Effector CD8-positive, alpha-beta T cell (primary cell): ENCODE measurements at regions not wholly inside any gene's neighbourhood (a gene's known extent, or its start where the extent isn't known, plus 50 kb on each side); places are given as distances from the start of the nearest gene placed in this dataset.
"Not testable (repeated sequence)": the region's sequence is repeated elsewhere in the genome, so short reads cannot be mapped to it uniquely, and the experiment has no call there.

Experiments
- DNase-seq: peaks from one replicate; lab custom pipeline; 2025; lab: John Stamatoyannopoulos, UW

GRCh38 chr2:64795024-64795592 lies 141.4 kb upstream of the SERTAD2 start:
- DNase-seq = no peak

GRCh38 chr2:64796926-64797325 lies 143.2 kb upstream of the SERTAD2 start:
- DNase-seq = no peak

DNA sequence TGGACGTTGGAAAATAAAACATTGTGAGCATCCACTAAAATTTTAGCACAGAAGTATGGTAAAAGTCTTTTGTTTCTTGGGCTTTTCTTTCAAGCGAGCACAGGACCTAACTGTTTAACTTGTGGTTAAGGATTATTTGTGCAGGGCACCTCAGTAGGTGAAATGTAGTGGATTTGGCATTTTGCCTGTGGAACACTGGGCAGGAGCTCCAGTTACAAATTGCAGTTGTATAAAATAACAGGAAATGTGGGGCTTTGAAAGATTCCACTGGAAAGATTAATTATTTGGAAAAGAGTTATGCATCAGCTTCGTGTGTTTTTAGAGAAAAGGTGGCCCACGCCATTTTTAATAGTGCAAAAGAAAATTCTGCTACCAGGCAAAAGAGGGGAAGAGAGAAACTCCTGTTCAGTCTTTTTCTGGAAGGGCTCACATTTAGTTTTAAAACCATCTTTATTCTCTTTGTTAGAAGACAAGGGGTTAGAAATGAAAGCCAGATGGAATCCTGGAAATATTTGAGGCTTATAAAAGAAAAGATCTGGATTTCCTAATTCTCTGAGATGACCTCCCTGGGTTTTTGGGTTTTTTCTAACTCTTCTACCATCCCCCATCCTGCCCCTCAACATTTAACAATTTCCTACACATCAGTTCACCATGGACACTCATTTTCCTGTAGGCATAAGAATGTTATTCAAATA lies 144.3 kb upstream of the SERTAD2 start:
- DNase-seq = no peak

- DNase-seq = no peak
These were observed 146.0 kb upstream of the SERTAD2 start for GRCh38 chr2:64799592-64800252.

DNA sequence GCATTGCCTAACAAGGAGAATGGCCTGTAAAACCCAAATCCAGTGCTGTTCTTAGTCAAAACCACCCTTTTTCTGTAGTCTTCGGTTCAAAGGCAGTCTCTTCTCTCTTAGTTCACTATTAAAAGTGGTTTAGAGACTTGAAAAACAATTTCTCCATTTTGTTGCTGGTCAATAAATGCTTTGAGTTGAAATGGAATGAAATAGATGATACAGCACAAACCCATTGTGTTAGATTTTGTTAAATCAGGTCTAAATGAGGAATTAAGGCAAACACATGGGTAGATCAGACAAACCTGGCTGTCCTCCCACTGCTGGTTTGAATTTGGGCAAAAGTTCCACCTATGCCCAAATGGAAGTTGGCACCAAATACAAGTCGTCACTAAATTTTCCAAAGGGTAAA lies 150.1 kb upstream of the SERTAD2 start:
- DNase-seq = no peak

DNA sequence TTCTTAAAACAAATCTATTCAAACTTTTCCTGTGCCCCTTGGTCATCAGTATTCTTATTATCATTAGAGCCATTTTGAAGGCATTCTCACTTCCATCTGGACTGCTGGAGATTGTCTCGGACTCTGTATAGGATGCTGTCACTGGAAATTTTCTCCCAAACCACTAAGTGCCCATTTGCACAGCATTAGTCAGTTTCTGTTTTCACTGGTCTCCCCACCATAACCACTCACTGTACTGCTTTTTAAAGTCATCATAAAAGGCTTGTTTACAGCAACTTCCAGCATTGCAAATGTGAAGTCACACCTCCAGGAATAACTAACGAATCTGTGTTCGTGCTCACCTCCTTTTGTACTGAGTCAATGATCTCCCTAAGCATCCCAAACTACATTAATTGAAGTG lies 150.9 kb upstream of the SERTAD2 start:
- no peak for DNase-seq

DNA sequence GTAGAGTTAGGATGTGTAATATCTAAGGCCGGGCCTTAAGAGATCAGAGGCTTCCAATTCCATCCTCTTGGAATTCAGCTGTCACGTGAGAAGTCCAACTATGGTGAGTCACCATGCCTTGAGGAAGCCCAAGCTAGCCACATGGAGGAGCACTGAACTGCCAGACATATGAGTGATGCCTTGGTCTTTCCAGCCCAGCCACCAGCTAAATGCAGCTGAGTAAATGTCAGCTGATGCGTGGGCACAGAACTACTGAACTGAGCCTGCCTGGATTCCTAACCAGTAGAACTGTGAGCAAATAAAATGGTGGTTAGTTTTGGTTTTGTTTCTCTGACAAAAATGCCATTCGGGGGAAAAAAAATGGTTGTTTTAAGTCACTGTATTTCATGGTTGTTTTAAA lies 153.7 kb upstream of the SERTAD2 start:
- DNase-seq = no peak

DNA sequence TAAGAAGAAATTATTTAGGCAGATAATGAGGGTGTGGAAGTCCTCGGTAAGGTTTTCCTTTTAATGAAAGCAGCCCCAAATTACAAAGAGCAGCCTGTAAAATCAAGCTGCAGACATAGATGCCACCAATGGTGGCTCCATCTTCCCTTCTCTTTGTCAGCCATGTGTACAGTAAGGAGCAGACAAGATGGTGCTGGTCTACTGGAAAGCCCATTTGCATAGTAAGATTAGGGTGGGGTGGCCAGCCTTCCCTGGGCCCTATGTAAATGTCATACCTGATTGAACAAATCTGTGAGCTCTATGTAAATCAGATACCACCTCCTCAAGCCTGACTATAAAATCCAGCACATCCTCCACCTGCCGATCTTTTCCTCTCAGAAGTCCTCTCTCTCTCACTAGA lies 154.4 kb upstream of the SERTAD2 start:
- no peak for DNase-seq

DNA sequence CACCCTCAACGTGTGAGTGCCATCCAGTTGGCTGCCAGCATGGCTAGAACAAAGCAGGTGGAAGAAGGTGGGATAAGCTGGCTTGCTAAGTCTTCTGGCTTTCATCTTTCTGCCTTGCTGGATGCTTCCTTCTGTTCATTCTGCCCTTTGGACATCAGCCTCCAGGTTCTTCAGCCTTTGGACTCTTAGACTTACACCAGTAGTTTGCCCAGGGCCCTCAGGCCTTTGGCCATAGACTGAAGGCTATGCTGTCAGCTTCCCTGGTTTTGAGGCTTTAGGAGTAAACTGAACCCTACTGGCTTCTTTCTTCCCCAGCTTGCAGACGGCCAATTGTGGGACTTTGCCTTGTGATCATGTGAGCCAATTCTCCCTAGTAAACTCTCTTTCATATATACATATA lies 155.0 kb upstream of the SERTAD2 start:
- DNase-seq = no peak

GRCh38 chr2:64809216-64809615 lies 155.5 kb upstream of the SERTAD2 start:
- DNase-seq = no peak

GRCh38 chr2:64812285-64812684 lies 158.6 kb upstream of the SERTAD2 start:
- no peak for DNase-seq

- no peak for DNase-seq
These were observed 160.3 kb upstream of the SERTAD2 start for GRCh38 chr2:64814007-64814406.

DNA sequence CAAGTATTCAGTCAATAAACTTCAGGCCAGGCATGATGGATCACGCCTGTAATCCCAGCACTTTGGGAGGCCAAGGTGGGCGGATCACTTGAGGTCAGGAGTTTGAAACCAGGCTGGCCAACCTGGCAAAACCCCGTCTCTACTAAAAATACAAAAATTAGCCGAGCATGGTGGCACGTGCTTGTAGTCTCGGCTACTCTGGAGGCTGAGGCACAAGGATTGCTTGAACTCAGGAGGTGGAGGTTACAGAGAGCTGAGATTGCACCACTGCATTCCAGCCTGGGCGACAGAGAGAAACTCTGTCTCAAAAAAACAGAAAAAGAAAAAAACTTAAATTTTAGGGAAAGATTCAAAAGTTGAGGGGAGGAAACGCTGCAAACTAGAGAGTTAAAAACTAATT lies 162.8 kb upstream of the SERTAD2 start:
- DNase-seq = not testable (repeated sequence)

GRCh38 chr2:64817453-64817852 lies 163.7 kb upstream of the SERTAD2 start:
- DNase-seq = no peak

DNA sequence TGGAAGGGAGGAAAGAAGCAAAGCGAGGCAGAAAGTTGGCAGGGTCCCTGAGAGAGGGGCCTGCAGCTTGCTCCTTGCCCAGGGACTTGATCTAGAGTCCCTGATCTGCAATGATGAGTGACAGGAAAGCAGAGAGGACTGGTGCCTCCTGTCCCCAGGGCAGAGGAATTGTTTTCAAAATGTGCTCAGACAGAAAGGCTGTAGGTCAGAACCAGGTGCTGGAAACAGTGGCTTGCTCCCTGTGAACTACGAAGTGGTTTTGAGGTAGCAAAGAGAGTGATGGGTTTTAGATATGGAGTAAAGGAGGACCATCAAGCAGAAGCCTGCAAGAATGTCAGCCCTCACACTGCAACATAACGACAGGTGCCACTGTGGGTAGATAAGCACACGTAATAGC lies 164.9 kb upstream of the SERTAD2 start:
- DNase-seq = no peak

DNA sequence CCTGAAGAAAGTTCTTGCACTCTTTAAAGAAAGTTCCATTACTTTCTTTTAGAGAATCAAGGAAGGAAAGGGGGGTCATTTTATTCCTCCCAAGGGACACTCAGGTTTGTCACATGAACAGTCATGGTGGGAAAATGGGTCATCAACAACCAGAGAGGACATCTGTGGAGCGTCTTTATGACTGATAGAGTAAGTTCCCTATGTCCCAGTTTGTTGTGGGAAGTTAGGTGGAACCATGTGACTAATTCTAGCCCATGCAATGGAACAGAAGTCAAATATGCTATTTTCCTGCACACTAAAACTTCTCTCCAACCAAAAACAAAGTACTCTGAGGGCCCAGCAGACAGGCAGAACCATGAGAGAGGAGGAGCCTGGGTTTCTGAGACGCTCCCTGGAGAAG lies 165.6 kb upstream of the SERTAD2 start:
- no peak for DNase-seq

GRCh38 chr2:64819774-64820688 lies 166.3 kb upstream of the SERTAD2 start:
- DNase-seq = no peak

GRCh38 chr2:64820901-64821300 lies 167.2 kb upstream of the SERTAD2 start:
- no peak for DNase-seq

GRCh38 chr2:64823794-64824193 lies 165.4 kb upstream of the SLC1A4 start:
- no peak for DNase-seq

- DNase-seq = no peak
These were observed 163.2 kb upstream of the SLC1A4 start for GRCh38 chr2:64825831-64826491.

DNA sequence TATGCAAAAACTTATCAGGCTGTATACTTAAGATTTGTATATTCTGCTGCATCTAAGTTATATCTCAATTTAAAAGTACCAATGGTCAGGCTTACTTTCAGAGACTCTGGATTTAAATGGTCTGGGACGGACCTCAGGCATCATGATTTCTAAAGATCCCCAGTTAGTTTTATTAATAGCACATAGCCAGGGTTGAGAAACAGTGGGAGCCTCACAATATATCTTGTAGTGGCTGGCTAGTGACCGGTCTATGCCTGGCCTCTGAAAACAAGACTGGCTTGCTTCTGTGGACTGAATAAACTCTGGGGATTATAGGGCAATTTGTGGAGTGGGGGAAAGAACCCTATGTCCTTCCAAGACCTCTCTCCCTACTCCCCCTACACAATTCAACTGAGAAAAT lies 162.5 kb upstream of the SLC1A4 start:
- DNase-seq = no peak

DNA sequence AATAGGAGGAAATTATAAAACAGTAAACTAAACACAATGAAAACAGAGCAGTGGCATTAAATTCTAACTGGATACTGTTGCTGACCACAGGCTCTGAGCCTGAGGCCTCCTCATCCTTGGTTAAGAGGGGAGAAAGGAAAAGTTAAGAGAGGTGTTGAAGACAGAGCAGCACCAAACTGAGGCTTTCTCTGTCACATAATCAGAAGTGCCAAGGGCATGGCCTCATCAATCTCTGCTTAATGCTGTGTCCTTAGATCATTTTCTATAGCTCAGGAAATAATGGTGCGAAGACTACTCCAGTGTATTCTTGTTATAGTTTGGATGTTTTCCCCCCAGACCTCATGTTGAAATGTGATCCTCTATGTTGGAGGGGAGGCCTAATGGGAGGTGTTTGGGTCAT lies 160.9 kb upstream of the SLC1A4 start:
- no peak for DNase-seq
